Activated B cell treated with CpG ODN at 0.5 μM for 24 hours (primary cell): ENCODE measurements at regions not wholly inside any gene's neighbourhood (a gene's known extent, or its start where the extent isn't known, plus 50 kb on each side); places are given as distances from the start of the nearest gene placed in this dataset.
A peak's percentile ranks its signal among the peaks of the same experiment; 100 is the strongest.

Source experiments
- ATAC-seq: fragments of 200-7000 bp; cut with Tn5 transposase; one replicate; pipeline ENCODE4 v1.10.0; 2021; ENCODE audit warnings: low read depth, mild to moderate bottlenecking, moderate library complexity
- CTCF ChIA-PET: fragments of 350-600 bp; sonication (Branson Sonifier 250); formaldehyde crosslinking; loops from one replicate; lab custom pipeline; 2021; ENCODE audit warnings: antibody characterized with exemption; lab: Charles Lee
- POLR2A ChIA-PET: fragments of 350-600 bp; sonication (Branson Sonifier 250); formaldehyde crosslinking; loops from one replicate; lab custom pipeline; 2021; ENCODE audit warnings: antibody characterized with exemption; lab: Charles Lee
- DNase-seq: peaks from one replicate; pipeline ENCODE4 v3.0.0; 2022
- H3K27ac Mint-ChIP-seq: one replicate; pipeline ENCODE4 v1.8.0; 2020; ENCODE audit warnings: mixed read lengths
- H3K27me3 Mint-ChIP-seq: one replicate; pipeline ENCODE4 v1.8.0; 2021; ENCODE audit warnings: mixed read lengths
- H3K36me3 Mint-ChIP-seq: one replicate; pipeline ENCODE4 v1.8.0; 2021; ENCODE audit warnings: low read depth, mixed read lengths
- H3K4me1 Mint-ChIP-seq: one replicate; pipeline ENCODE4 v1.8.0; 2021; ENCODE audit warnings: mixed read lengths
- H3K4me3 Mint-ChIP-seq: one replicate; pipeline ENCODE4 v1.8.0; 2020; ENCODE audit warnings: mild to moderate bottlenecking, mixed read lengths
- H3K9me3 Mint-ChIP-seq: one replicate; pipeline ENCODE4 v1.8.0; 2020; ENCODE audit warnings: mixed read lengths
- intact Hi-C: fragments of 100-400 bp; cut with micrococcal nuclease; formaldehyde crosslinking; loops from one replicate; pipeline ENCODE4 v1.15.1; 2024
- TF ChIP-seq, protein P1 (sequence below): fragments of 200-600 bp; IDR thresholded peaks from one replicate; pipeline ENCODE4 v1.8.0; 2022; ENCODE audit warnings: antibody characterized with exemption, mild to moderate bottlenecking

DNA sequence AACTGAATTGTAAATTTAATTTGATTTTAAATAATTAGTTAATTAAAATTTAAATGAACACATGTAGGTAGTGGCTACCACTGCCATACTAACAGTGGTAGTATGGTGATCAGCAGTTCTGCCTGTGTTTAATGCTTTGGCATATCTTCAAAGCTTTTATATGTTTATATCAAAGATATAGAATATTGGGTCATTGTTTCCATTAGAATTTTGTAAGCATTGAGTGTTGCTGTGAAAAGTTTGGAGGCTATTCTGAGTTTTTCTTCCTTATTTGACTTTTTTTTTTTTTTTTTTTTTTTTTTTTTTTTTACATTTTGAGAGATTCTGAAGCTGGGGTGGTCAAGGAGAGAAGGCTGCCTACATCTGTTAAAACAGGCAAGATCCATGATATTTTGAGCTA is 134.2 kb downstream of the SPATA31D1 start:
- Mint-ChIP-seq H3K27me3 (no peaks in the 10 kb centered on the region), H3K4me3 (no peak overlapping the region), H3K4me1 (peaks cover 31% of the 10 kb centered on the region), H3K9me3 (no peaks in the 10 kb centered on the region), H3K27ac (no peak overlapping the region), H3K36me3 (no peaks in the 10 kb centered on the region)
- CTCF ChIA-PET = no interaction called here
- POLR2A ChIA-PET = interaction anchor here (0.7 kb wide), 1 partner anchor 65 kb away, joined by 9 read pairs; no protein-coding TSS in a partner anchor
- intact Hi-C loops = no loop called here
- TF ChIP-seq, protein P1, sequence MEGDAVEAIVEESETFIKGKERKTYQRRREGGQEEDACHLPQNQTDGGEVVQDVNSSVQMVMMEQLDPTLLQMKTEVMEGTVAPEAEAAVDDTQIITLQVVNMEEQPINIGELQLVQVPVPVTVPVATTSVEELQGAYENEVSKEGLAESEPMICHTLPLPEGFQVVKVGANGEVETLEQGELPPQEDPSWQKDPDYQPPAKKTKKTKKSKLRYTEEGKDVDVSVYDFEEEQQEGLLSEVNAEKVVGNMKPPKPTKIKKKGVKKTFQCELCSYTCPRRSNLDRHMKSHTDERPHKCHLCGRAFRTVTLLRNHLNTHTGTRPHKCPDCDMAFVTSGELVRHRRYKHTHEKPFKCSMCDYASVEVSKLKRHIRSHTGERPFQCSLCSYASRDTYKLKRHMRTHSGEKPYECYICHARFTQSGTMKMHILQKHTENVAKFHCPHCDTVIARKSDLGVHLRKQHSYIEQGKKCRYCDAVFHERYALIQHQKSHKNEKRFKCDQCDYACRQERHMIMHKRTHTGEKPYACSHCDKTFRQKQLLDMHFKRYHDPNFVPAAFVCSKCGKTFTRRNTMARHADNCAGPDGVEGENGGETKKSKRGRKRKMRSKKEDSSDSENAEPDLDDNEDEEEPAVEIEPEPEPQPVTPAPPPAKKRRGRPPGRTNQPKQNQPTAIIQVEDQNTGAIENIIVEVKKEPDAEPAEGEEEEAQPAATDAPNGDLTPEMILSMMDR = no peak
- no peak for DNase-seq
- no peak for ATAC-seq

DNA sequence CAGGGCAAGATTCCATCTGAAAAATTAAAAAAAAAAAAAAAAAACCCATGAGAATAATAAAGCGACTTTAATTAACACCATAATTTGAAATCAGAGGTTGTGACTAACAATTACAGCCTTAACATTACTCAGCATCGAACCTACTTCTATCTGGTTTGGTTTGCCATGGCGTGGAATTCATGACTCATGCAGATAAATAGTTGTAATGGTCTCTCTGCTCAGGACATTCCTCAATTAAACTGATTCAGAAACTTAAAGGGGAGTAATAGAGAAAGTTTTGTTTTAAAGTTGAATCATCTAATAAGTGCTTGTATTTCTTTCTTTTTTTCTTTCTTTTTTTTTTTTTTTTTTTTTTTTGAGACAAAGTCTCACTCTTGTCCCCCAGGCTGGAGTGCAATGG is 135.5 kb downstream of the SPATA31D1 start:
- no peaks in the 10 kb centered on the region for H3K9me3 Mint-ChIP-seq
- no peak overlapping the region for H3K4me3 Mint-ChIP-seq
- H3K4me1 Mint-ChIP-seq = peaks cover 44% of the 10 kb centered on the region
- POLR2A ChIA-PET = interaction anchor here (0.7 kb wide), 1 partner anchor 11 kb away, joined by 4 read pairs; no protein-coding TSS in a partner anchor
- CTCF ChIA-PET = no interaction called here
- no peaks in the 10 kb centered on the region for H3K27me3 Mint-ChIP-seq
- no peak overlapping the region for H3K27ac Mint-ChIP-seq
- TF ChIP-seq, protein P1 = no peak
- intact Hi-C loops = no loop called here
- no peak for DNase-seq
- no peaks in the 10 kb centered on the region for H3K36me3 Mint-ChIP-seq
- no peak for ATAC-seq

DNA sequence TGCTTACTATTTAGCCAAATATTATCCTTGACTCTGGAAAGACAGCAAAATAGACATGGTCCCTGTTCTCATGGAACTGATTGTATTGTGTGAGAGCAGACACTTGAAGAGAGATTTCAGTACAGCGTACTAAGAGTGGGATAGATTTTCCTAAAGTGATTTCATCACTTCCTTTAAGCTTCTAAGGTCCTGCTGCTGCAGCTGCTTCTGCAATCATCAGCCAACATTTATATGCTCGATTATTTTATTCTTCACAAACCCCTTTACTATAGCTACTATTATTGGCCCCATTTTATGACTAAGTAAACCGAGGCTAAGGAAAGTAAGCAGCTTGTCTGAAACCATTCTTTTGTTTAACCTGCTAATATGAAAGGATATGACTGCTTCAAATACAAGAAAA is 137.7 kb downstream of the SPATA31D1 start:
- Mint-ChIP-seq H3K27ac (peak overlapping the region; percentile 70), H3K4me3 (no peak overlapping the region), H3K36me3 (no peaks in the 10 kb centered on the region), H3K9me3 (no peaks in the 10 kb centered on the region), H3K27me3 (no peaks in the 10 kb centered on the region), H3K4me1 (peaks cover 56% of the 10 kb centered on the region)
- intact Hi-C loops = no loop called here
- no peak for DNase-seq
- ChIA-PET CTCF (interaction anchor here (1.7 kb wide), 1 partner anchor 10 kb away, joined by 3 read pairs; no protein-coding TSS in a partner anchor), POLR2A (no interaction called here)
- no peak for ATAC-seq
- TF ChIP-seq, protein P1 = no peak

DNA sequence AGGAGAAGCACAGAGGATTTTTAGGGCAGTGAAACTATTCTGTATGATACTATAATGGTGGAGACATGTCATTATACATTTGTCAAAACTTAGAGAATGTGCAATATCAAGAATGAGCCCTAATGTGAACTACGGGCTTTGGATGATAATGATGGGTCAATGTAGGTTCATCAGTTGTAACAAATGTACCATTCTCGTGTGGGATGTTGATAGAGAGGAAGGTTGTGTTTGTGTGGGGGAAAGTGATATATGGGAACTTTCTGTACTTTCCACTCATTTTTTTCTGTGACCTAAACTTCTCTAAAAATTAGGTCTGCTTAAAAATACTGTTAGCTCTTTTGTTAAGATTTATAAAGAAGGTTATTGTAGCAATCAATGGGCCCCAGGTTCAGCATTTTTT is 138.9 kb downstream of the SPATA31D1 start:
- POLR2A ChIA-PET = interaction anchor here (0.6 to 1.2 kb wide), 4 partner anchors 21 to 441 kb away, joined by 3 to 4 read pairs (median 3); partner anchors contain the start of gene TLE1

More for the DNA sequence above, 138.9 kb downstream of the SPATA31D1 start:
- TF ChIP-seq, protein P1 = no peak
- peaks cover 69% of the 10 kb centered on the region for H3K4me1 Mint-ChIP-seq
- no peaks in the 10 kb centered on the region for H3K36me3 Mint-ChIP-seq
- intact Hi-C loops = no loop called here
- no peaks in the 10 kb centered on the region for H3K9me3 Mint-ChIP-seq
- H3K27ac Mint-ChIP-seq = peak overlapping the region; percentile 84
- ATAC-seq = no peak
- CTCF ChIA-PET = interaction anchor here (1.7 kb wide), 2 partner anchors 11 to 57 kb away, joined by 3 to 6 read pairs; no protein-coding TSS in a partner anchor
- H3K4me3 Mint-ChIP-seq = peak overlapping the region; percentile 60
- no peaks in the 10 kb centered on the region for H3K27me3 Mint-ChIP-seq
- DNase-seq = no peak
